K562 (cell line): ENCODE measurements at regions not wholly inside any gene's neighbourhood (a gene's known extent, or its start where the extent isn't known, plus 50 kb on each side); places are given as distances from the start of the nearest gene placed in this dataset.

Experiments
- ATAC-seq: fragments of 200-7000 bp; cut with Tn5 transposase; 3 replicates; pipeline ENCODE4 v1.9.1; 2020; ENCODE audit warnings: moderate library complexity
- BruUV-seq: library from RNA; stranded (reverse); fragments of 400-500 nt; replicated peaks from 2 replicates; lab custom pipeline; 2021; lab: Mats Ljungman, UMichigan
- CTCF ChIA-PET: fragments of 300-600 bp; formaldehyde crosslinking; extraction: SDS; loops from one replicate; lab custom pipeline; 2021; ENCODE audit warnings: low intra/inter-chr PET ratio; lab: Yijun Ruan, JAX
- POLR2A ChIA-PET: fragments of 300-600, 350-650 bp; sonication (Branson Sonifier 250); formaldehyde crosslinking; extraction: SDS; loops from one replicate; lab custom pipeline; 2021; ENCODE audit warnings: antibody characterized with exemption, inconsistent platforms; lab: Yijun Ruan, JAX
- DNase-seq, 4 experiments: peaks; one replicate each; pipeline versions ENCODE4 v3.0.0 to v3.0.0-alpha.2; 2011 to 2018; ENCODE audit warnings: low spot score in 3 of 4, mixed read lengths in 3 of 4; ENCODE audit errors: extremely low read depth in 1 of 4
- FAIRE-seq: peaks from 2 replicates; lab custom pipeline; 2011; peaks lifted over from hg19 to GRCh38; lab: Jason Lieb, UNC
- H2AFZ ChIP-seq: 2 replicates; pipeline ENCODE4 v1.6.0; 2011; ENCODE audit warnings: low read depth, low read length, control low read depth, inconsistent platforms
- H3K27ac ChIP-seq: fragments of 200-600 bp; 3 replicates; pipeline ENCODE4 v1.8.0; 2011; ENCODE audit warnings: low read depth, mild to moderate bottlenecking, control low read depth, inconsistent platforms, low read length, moderate library complexity, mixed read lengths; ENCODE audit errors: extremely low read depth
- H3K27me3 ChIP-seq, 2 experiments: fragments of 300-600 bp in 1 of 2; 2 replicates in 1 of 2; 3 replicates in 1 of 2; pipeline versions ENCODE4 v1.6.0 to v1.8.0; 2011; ENCODE audit warnings: inconsistent platforms in 2 of 2, low read length in 2 of 2, mild to moderate bottlenecking in 1 of 2, mixed read lengths in 1 of 2, moderate library complexity in 1 of 2; ENCODE audit not compliant: control insufficient read depth in 2 of 2, insufficient read depth in 2 of 2
- H3K36me3 ChIP-seq: fragments of 300-600 bp; 3 replicates; pipeline ENCODE4 v1.8.0; 2011; ENCODE audit warnings: mild to moderate bottlenecking, low read length, inconsistent platforms; ENCODE audit not compliant: control insufficient read depth, insufficient read depth
- H3K4me1 ChIP-seq, 2 experiments: fragments of 200-600 bp in 1 of 2; replicated peaks in 1 of 2; 2 replicates in 1 of 2; 3 replicates in 1 of 2; pipeline versions ENCODE4 v1.5.1 to v1.8.0; 2011; ENCODE audit warnings: inconsistent platforms in 2 of 2, low read length in 2 of 2, mild to moderate bottlenecking in 1 of 2, mixed read lengths in 1 of 2, moderate library complexity in 1 of 2; ENCODE audit not compliant: control insufficient read depth in 2 of 2, insufficient read depth in 2 of 2
- H3K4me2 ChIP-seq: 2 replicates; pipeline ENCODE4 v1.6.1; 2011; ENCODE audit warnings: low read length, control low read depth, inconsistent platforms, mixed read lengths; ENCODE audit not compliant: insufficient read depth
- H3K4me3 ChIP-seq: fragments of 200-600 bp; sonication (generic), shearing (Covaris generic); 2 replicates; pipeline ENCODE4 v1.5.1; 2016; ENCODE audit warnings: control low read depth, inconsistent platforms
- H3K79me2 ChIP-seq: fragments of 200-600 bp; 3 replicates; pipeline ENCODE4 v1.8.0; 2011; ENCODE audit warnings: low read length, inconsistent platforms; ENCODE audit not compliant: control insufficient read depth, insufficient read depth
- H3K9ac ChIP-seq, 2 experiments: 2 replicates each; pipeline versions ENCODE4 v1.6.0 to v1.6.1; 2011; ENCODE audit warnings: low read depth in 2 of 2, low read length in 2 of 2, control low read depth in 1 of 2, inconsistent platforms in 1 of 2, mild to moderate bottlenecking in 1 of 2, mixed read lengths in 1 of 2; ENCODE audit not compliant: insufficient read depth in 1 of 2
- H3K9me1 ChIP-seq: one replicate; pipeline ENCODE4 v1.6.0; 2011; ENCODE audit warnings: inconsistent platforms, mild to moderate bottlenecking, low read length, moderate library complexity; ENCODE audit not compliant: control insufficient read depth, insufficient read depth
- H3K9me3 ChIP-seq: replicated peaks from 2 replicates; pipeline ENCODE4 v1.5.1; 2011; ENCODE audit warnings: low read depth, low read length, inconsistent platforms; ENCODE audit not compliant: control insufficient read depth, insufficient read depth
- H4K20me1 ChIP-seq: replicated peaks from 2 replicates; pipeline ENCODE4 v1.6.1; 2011; ENCODE audit warnings: low read length, inconsistent platforms, mixed read lengths; ENCODE audit not compliant: control insufficient read depth, insufficient read depth
- CBFA2T3 ChIP-seq: fragments of 450-650 bp; IDR thresholded peaks from 2 replicates; pipeline ENCODE4 v1.6.1; 2017
- DIDO1 ChIP-seq: fragments of 450-650 bp; IDR thresholded peaks from 2 replicates; pipeline ENCODE4 v1.6.1; 2016; ENCODE audit warnings: low read depth, missing biosample characterization, missing genetic modification characterization
- EP400 ChIP-seq: fragments of 450-650 bp; IDR thresholded peaks from 2 replicates; pipeline ENCODE4 v1.6.1; 2017; ENCODE audit warnings: antibody characterized with exemption, mild to moderate bottlenecking, moderate library complexity
- HMG20A ChIP-seq: fragments of 450-650 bp; formaldehyde crosslinking; conservative IDR thresholded peaks from 2 replicates; pipeline ENCODE4 v1.4.0; 2020; ENCODE audit warnings: mild to moderate bottlenecking, mixed read lengths
- LARP7 ChIP-seq: fragments of 450-650 bp; IDR thresholded peaks from 2 replicates; pipeline ENCODE4 v1.6.1; 2016
- NCOA6 ChIP-seq: fragments of 450-650 bp; IDR thresholded peaks from 2 replicates; pipeline ENCODE4 v1.6.1; 2017; ENCODE audit warnings: mild to moderate bottlenecking
- NELFE ChIP-seq: IDR thresholded peaks from 2 replicates; pipeline ENCODE4 v1.6.1; 2011; ENCODE audit warnings: mild to moderate bottlenecking; ENCODE audit not compliant: insufficient read depth, insufficient read length
- POU5F1 ChIP-seq: fragments of 150-350 bp; IDR thresholded peaks from 2 replicates; pipeline ENCODE4 v1.6.1; 2014; ENCODE audit warnings: borderline replicate concordance, low read length, low read depth, mild to moderate bottlenecking; ENCODE audit not compliant: partially characterized antibody
- TAF1 ChIP-seq: IDR thresholded peaks from 2 replicates; pipeline ENCODE4 v1.6.1; 2011; ENCODE audit warnings: mild to moderate bottlenecking, low read length, moderate library complexity; ENCODE audit not compliant: insufficient read depth, control insufficient read depth, severe bottlenecking; ENCODE audit errors: extremely low read depth
- TAF15 ChIP-seq: fragments of 200-400 bp; formaldehyde crosslinking; IDR thresholded peaks from 2 replicates; pipeline ENCODE4 v1.6.1; 2017; ENCODE audit warnings: mild to moderate bottlenecking, low read depth, low read length, moderate library complexity
- ZKSCAN8 ChIP-seq: fragments of 200-800 bp; sonication (Bioruptor generic); IDR thresholded peaks from 2 replicates; pipeline ENCODE4 v1.6.1; 2016; ENCODE audit warnings: missing genetic modification characterization, missing compliant biosample characterization
- ZNF174 ChIP-seq: fragments of 250-450 bp; sonication (Bioruptor Pico); IDR thresholded peaks from 2 replicates; pipeline ENCODE4 v1.4.0; 2020; ENCODE audit warnings: mild to moderate bottlenecking
- ZNF224 ChIP-seq: sonication (generic); formaldehyde crosslinking; IDR thresholded peaks from 2 replicates; pipeline ENCODE4 v1.8.0; 2022; ENCODE audit warnings: mild to moderate bottlenecking, missing genetic modification reagents
- ZNF436 ChIP-seq: fragments of 250-450, 450-650 bp; sonication (Bioruptor Pico); formaldehyde crosslinking; IDR thresholded peaks from 2 replicates; pipeline ENCODE4 v1.7.0; 2020; ENCODE audit warnings: mild to moderate bottlenecking
- WGBS: fragments of 100-300 bp; shearing (Covaris generic); methylation state at CpG from one replicate; pipeline ENCODE4 v1.1.6; 2016; ENCODE audit warnings: low coverage, mixed read lengths; ENCODE audit not compliant: insufficient coverage; ENCODE audit errors: missing lambda C conversion rate; 5-methylcytosine and 5-hydroxymethylcytosine counted together
- in situ Hi-C: fragments of 300-500 bp; cut with MboI; formaldehyde crosslinking; loops from 4 replicates; pipeline ENCODE4 v1.15.0; 2018; ENCODE audit warnings: inconsistent platforms, mixed read lengths
- intact Hi-C: fragments of 100-400 bp; cut with micrococcal nuclease; formaldehyde crosslinking; loops from 2 replicates; pipeline ENCODE4 v1.14.2; 2022
- TF ChIP-seq, protein P1 (sequence below): fragments of 450-650 bp; IDR thresholded peaks from 2 replicates; pipeline ENCODE4 v1.6.1; 2017; ENCODE audit warnings: mild to moderate bottlenecking, moderate library complexity
- TF ChIP-seq, protein P2 (sequence below): fragments of 250-450 bp; sonication (Bioruptor Pico); IDR thresholded peaks from 2 replicates; pipeline ENCODE4 v1.5.0; 2022; ENCODE audit warnings: mild to moderate bottlenecking

DNA sequence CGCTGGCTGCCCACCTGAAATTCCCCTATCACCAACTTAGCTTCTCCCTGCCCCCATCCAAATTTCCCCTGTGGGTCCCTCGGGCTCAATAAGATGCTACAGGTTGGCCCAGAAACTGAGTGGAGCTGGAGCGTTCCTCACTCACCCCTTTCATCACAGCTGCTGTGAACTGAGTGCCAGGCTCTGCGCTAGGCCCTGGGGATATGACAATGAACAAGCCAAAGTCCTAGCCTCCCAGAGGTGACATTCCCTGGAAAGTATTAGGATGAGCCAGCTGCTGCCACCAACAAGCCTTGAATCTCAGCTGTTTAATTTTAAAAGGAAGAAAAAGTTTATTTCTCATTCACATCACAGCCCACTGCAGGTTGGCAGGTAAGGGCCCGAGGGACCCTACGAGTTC, 86.6 kb upstream of the EYA2 start (continued):
- TF ChIP-seq, protein P1, sequence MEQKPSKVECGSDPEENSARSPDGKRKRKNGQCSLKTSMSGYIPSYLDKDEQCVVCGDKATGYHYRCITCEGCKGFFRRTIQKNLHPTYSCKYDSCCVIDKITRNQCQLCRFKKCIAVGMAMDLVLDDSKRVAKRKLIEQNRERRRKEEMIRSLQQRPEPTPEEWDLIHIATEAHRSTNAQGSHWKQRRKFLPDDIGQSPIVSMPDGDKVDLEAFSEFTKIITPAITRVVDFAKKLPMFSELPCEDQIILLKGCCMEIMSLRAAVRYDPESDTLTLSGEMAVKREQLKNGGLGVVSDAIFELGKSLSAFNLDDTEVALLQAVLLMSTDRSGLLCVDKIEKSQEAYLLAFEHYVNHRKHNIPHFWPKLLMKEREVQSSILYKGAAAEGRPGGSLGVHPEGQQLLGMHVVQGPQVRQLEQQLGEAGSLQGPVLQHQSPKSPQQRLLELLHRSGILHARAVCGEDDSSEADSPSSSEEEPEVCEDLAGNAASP, result no peak
- TF ChIP-seq HMG20A (CRISPR knock-in tag) (no peak), DIDO1 (no peak), ZNF224 (CRISPR knock-in tag) (no peak), NELFE (no peak), EP400 (no peak), ZNF174 (no peak)

DNA sequence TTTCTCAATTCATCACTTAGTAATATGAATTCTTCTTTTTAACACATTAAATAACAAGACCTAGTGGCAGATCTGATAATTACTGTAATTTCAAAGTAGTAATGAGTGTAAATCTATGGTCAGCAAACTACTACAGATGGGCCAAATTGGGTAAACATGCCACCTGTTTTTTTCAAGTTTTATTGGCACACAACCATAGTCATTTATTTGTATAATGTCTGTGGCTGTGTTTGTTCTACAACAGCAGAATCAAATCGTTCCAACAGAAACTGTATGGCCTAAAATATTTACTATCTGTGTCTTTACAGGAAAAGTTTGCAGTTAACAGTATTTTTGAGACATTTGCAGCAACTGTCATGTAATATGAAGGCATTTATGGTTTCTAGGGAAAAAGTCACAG, 86.1 kb upstream of the EYA2 start:
- no TSS peak for BruUV-seq
- no peaks in the 10 kb centered on the region for H3K79me2 ChIP-seq
- H3K4me1 ChIP-seq, result no peaks in the 10 kb centered on the region; a peak in 1 of 5 replicates
- ATAC-seq (no peak), FAIRE-seq (no peak), DNase-seq (no peak)
- peaks cover 6 to 47% of the 10 kb centered on the region in 2 experiments; a peak in 4 of 5 replicates for H3K27me3 ChIP-seq
- no peak overlapping the region for H3K4me2 ChIP-seq
- no peak overlapping the region for H3K9ac ChIP-seq
- in situ Hi-C loops (no loop called here), intact Hi-C loops (no loop called here)
- no peak overlapping the region for H3K27ac ChIP-seq
- no peaks in the 10 kb centered on the region for H3K9me3 ChIP-seq
- no peaks in the 10 kb centered on the region for H3K36me3 ChIP-seq
- H3K4me3 ChIP-seq, result no peak overlapping the region
- CTCF ChIA-PET, result no interaction called here
- H4K20me1 ChIP-seq, result no peaks in the 10 kb centered on the region
- H2AFZ ChIP-seq, result no peak overlapping the region
- H3K9me1 ChIP-seq, result no peaks in the 10 kb centered on the region
- 0% methylated on average over 1 of the region's 1 CpG for WGBS
- no peak for TF ChIP-seq TAF1
- TF ChIP-seq ZNF436, result no peak
- TF ChIP-seq POU5F1, result no peak
- no peak for TF ChIP-seq CBFA2T3
- no peak for TF ChIP-seq TAF15
- TF ChIP-seq NCOA6, result no peak
- TF ChIP-seq, protein P2, sequence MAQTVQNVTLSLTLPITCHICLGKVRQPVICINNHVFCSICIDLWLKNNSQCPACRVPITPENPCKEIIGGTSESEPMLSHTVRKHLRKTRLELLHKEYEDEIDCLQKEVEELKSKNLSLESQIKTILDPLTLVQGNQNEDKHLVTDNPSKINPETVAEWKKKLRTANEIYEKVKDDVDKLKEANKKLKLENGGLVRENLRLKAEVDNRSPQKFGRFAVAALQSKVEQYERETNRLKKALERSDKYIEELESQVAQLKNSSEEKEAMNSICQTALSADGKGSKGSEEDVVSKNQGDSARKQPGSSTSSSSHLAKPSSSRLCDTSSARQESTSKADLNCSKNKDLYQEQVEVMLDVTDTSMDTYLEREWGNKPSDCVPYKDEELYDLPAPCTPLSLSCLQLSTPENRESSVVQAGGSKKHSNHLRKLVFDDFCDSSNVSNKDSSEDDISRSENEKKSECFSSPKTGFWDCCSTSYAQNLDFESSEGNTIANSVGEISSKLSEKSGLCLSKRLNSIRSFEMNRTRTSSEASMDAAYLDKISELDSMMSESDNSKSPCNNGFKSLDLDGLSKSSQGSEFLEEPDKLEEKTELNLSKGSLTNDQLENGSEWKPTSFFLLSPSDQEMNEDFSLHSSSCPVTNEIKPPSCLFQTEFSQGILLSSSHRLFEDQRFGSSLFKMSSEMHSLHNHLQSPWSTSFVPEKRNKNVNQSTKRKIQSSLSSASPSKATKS (CRISPR knock-in tag), result no peak
- TF ChIP-seq LARP7, result no peak
- no peak for TF ChIP-seq ZKSCAN8 (CRISPR knock-in tag)
- POLR2A ChIA-PET, result no interaction called here
